MM.1S (cell line): ENCODE measurements at regions not wholly inside any gene's neighbourhood (a gene's known extent, or its start where the extent isn't known, plus 50 kb on each side); places are given as distances from the start of the nearest gene placed in this dataset.

Experiments used
- DNase-seq: peaks from one replicate; pipeline ENCODE4 v3.0.0-alpha.2; 2015
- H2AFZ ChIP-seq: fragments of 300-600 bp; sonication (generic); 2 replicates; pipeline ENCODE4 v1.6.0; 2016; ENCODE audit warnings: antibody characterized with exemption, low read length
- H3F3A ChIP-seq: fragments of 300-600 bp; sonication (generic); 2 replicates; pipeline ENCODE4 v1.6.1; 2016; ENCODE audit warnings: mild to moderate bottlenecking, antibody characterized with exemption, low read length, moderate library complexity, mixed read lengths; ENCODE audit not compliant: insufficient read depth
- H3K27ac ChIP-seq: fragments of 300-600 bp; sonication (generic); 2 replicates; pipeline ENCODE4 v1.5.1; 2016; ENCODE audit warnings: mild to moderate bottlenecking, low read length
- H3K27me3 ChIP-seq: fragments of 300-600 bp; sonication (generic); replicated peaks from 2 replicates; pipeline ENCODE4 v1.6.0; 2016; ENCODE audit warnings: low read length; ENCODE audit not compliant: insufficient read depth
- H3K36me3 ChIP-seq: fragments of 300-600 bp; sonication (generic); replicated peaks from 2 replicates; pipeline ENCODE4 v1.6.1; 2016; ENCODE audit warnings: mild to moderate bottlenecking, low read length, mixed read lengths; ENCODE audit not compliant: insufficient read depth
- H3K4me1 ChIP-seq: fragments of 300-600 bp; sonication (generic); 2 replicates; pipeline ENCODE4 v1.6.1; 2016; ENCODE audit warnings: low read length, mixed read lengths
- H3K4me2 ChIP-seq: fragments of 300-600 bp; sonication (generic); 2 replicates; pipeline ENCODE4 v1.6.0; 2016; ENCODE audit warnings: low read depth, low read length
- H3K4me3 ChIP-seq: fragments of 300-600 bp; sonication (generic); 2 replicates; pipeline ENCODE4 v1.5.1; 2016; ENCODE audit warnings: low read length, mixed read lengths
- H3K79me2 ChIP-seq: fragments of 300-600 bp; sonication (generic); 2 replicates; pipeline ENCODE4 v1.6.1; 2016; ENCODE audit warnings: mixed run types, low read length, mixed read lengths
- H3K9ac ChIP-seq: fragments of 300-600 bp; sonication (generic); 2 replicates; pipeline ENCODE4 v1.6.1; 2016; ENCODE audit warnings: low read length, mixed read lengths
- H3K9me2 ChIP-seq: fragments of 300-600 bp; sonication (generic); replicated peaks from 2 replicates; pipeline ENCODE4 v1.6.1; 2016; ENCODE audit warnings: mild to moderate bottlenecking, low read length, mixed read lengths; ENCODE audit not compliant: insufficient read depth
- H3K9me3 ChIP-seq: fragments of 300-600 bp; sonication (generic); replicated peaks from 2 replicates; pipeline ENCODE4 v1.6.1; 2016; ENCODE audit warnings: mild to moderate bottlenecking, low read length, mixed read lengths; ENCODE audit not compliant: insufficient read depth
- H4K20me1 ChIP-seq: fragments of 300-600 bp; sonication (generic); 2 replicates; pipeline ENCODE4 v1.6.1; 2016; ENCODE audit warnings: mild to moderate bottlenecking, low read length, moderate library complexity, mixed read lengths; ENCODE audit not compliant: insufficient read depth
- CTCF ChIP-seq: fragments of 300-600 bp; sonication (generic); IDR thresholded peaks from 2 replicates; pipeline ENCODE4 v1.5.1; 2016; ENCODE audit warnings: antibody characterized with exemption, low read length, mixed read lengths
- EZH2 ChIP-seq: fragments of 300-600 bp; sonication (generic); optimal IDR thresholded peaks from 2 replicates; pipeline ENCODE3; 2017; ENCODE audit warnings: low read depth, mild to moderate bottlenecking, antibody characterized with exemption, low read length, mixed read lengths
- EZH2phosphoT487 ChIP-seq: fragments of 300-600 bp; sonication (generic); IDR thresholded peaks from 2 replicates; pipeline ENCODE4 v1.6.1; 2018; ENCODE audit warnings: antibody characterized with exemption, low read length

GRCh38 chr9:526904-527591 lies 312.4 kb downstream of the DOCK8 start:
- Histone ChIP-seq H3F3A (no peaks in the 10 kb centered on the region), H3K27ac (no peak overlapping the region), H3K4me1 (no peaks in the 10 kb centered on the region), H3K79me2 (peaks cover 24% of the 10 kb centered on the region), H3K4me3 (no peak overlapping the region), H4K20me1 (no peaks in the 10 kb centered on the region), H2AFZ (no peak overlapping the region), H3K36me3 (no peaks in the 10 kb centered on the region), H3K9ac (no peak overlapping the region), H3K9me3 (no peaks in the 10 kb centered on the region), H3K9me2 (no peaks in the 10 kb centered on the region), H3K4me2 (no peak overlapping the region), H3K27me3 (no peaks in the 10 kb centered on the region)
- no peak for DNase-seq
- TF ChIP-seq CTCF (no peak), EZH2phosphoT487 (no peak), EZH2 (no peak)

GRCh38 chr9:529731-530130 lies 311.8 kb upstream of the DMRT1 start:
- no peak overlapping the region for H3K9ac ChIP-seq
- no peaks in the 10 kb centered on the region for H3K36me3 ChIP-seq
- H3K79me2 ChIP-seq: peaks cover 17% of the 10 kb centered on the region
- H3F3A ChIP-seq: no peaks in the 10 kb centered on the region
- H3K9me2 ChIP-seq: no peaks in the 10 kb centered on the region
- no peaks in the 10 kb centered on the region for H3K9me3 ChIP-seq
- H3K4me1 ChIP-seq: no peaks in the 10 kb centered on the region
- H3K27me3 ChIP-seq: no peaks in the 10 kb centered on the region
- DNase-seq: no peak
- TF ChIP-seq CTCF: no peak
- TF ChIP-seq EZH2phosphoT487: no peak
- TF ChIP-seq EZH2: no peak
- no peak overlapping the region for H3K4me2 ChIP-seq
- H2AFZ ChIP-seq: no peak overlapping the region
- H3K4me3 ChIP-seq: no peak overlapping the region
- no peaks in the 10 kb centered on the region for H4K20me1 ChIP-seq
- no peak overlapping the region for H3K27ac ChIP-seq

GRCh38 chr9:530681-531080 lies 310.8 kb upstream of the DMRT1 start:
- Histone ChIP-seq H3K9me3 (no peaks in the 10 kb centered on the region), H3K4me3 (no peak overlapping the region), H3K27ac (no peak overlapping the region), H3K4me2 (no peak overlapping the region), H3K9me2 (no peaks in the 10 kb centered on the region), H3K36me3 (no peaks in the 10 kb centered on the region), H3K4me1 (peaks cover 8% of the 10 kb centered on the region; the same call in 1 of the 2 replicates), H2AFZ (no peak overlapping the region), H3K79me2 (peaks cover 21% of the 10 kb centered on the region), H3K9ac (no peak overlapping the region), H4K20me1 (no peaks in the 10 kb centered on the region), H3F3A (no peaks in the 10 kb centered on the region), H3K27me3 (no peaks in the 10 kb centered on the region)
- TF ChIP-seq CTCF (no peak), EZH2 (no peak), EZH2phosphoT487 (no peak)
- no peak for DNase-seq
